ENCODE measurements at regions not wholly inside any gene's neighbourhood (a gene's known extent, or its start where the extent isn't known, plus 50 kb on each side); places are given as distances from the start of the nearest gene placed in this dataset.
"Not testable (repeated sequence)": the region's sequence is repeated elsewhere in the genome, so short reads cannot be mapped to it uniquely, and the experiment has no call there.

GRCh38 chr6:25157183-25157582 is 122.0 kb upstream of the CARMIL1 start:
- WGBS (ENCODE audit: insufficient coverage), result 75% methylated on average over 1 of the region's 7 CpGs
- H3K27ac ChIP-seq (ENCODE audit: low read depth, low read length), result no peak overlapping the region
- no peak overlapping the region for H3K4me3 ChIP-seq (ENCODE audit: low read depth, low read length)
- no peaks in the 10 kb centered on the region for H3K27me3 ChIP-seq (ENCODE audit: control insufficient read depth, insufficient read depth, low read length)
- no peaks in the 10 kb centered on the region for H3K36me3 ChIP-seq (ENCODE audit: control insufficient read depth, insufficient read depth, low read length)
- no peaks in the 10 kb centered on the region for H3K4me1 ChIP-seq (ENCODE audit: control insufficient read depth, insufficient read depth, low read length)
- H3K9me3 ChIP-seq (ENCODE audit: control insufficient read depth, insufficient read depth, low read length), result no peaks in the 10 kb centered on the region
- no peak for DNase-seq (ENCODE audit: low read depth in 4 of 6, low spot score in 6 of 6)

DNA sequence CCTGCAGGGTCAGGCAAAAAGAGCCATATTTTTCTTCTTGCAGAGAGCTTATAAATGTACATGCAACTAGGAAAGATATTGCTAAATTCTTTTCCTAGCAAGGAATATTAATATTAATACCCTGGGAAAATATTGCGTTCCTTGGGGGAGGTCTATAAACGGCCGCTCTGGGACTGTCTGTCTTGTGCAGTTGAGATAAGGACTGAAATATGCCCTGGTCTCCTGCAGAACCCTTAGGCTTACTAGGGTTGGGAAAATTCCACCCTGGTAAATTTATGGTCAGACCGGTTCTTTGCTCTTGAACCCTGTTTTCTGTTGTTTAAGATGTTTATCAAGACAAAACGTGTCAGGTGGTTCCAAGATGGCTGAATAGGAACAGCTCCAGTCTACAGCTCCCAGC is 121.3 kb upstream of the CARMIL1 start:
- no peaks in the 10 kb centered on the region for H3K4me1 ChIP-seq (ENCODE audit: control insufficient read depth, insufficient read depth, low read length)
- no peak for DNase-seq (ENCODE audit: low read depth in 4 of 6, low spot score in 6 of 6)
- H3K27ac ChIP-seq (ENCODE audit: low read depth, low read length), result no peak overlapping the region
- no peaks in the 10 kb centered on the region for H3K36me3 ChIP-seq (ENCODE audit: control insufficient read depth, insufficient read depth, low read length)
- H3K4me3 ChIP-seq (ENCODE audit: low read depth, low read length), result no peak overlapping the region
- no peaks in the 10 kb centered on the region for H3K27me3 ChIP-seq (ENCODE audit: control insufficient read depth, insufficient read depth, low read length)
- no peaks in the 10 kb centered on the region for H3K9me3 ChIP-seq (ENCODE audit: control insufficient read depth, insufficient read depth, low read length)
- WGBS (ENCODE audit: insufficient coverage), result 96% methylated on average over 3 of the region's 5 CpGs

- DNase-seq (ENCODE audit: low read depth in 4 of 6, low spot score in 6 of 6); H3K9me3 ChIP-seq (ENCODE audit: control insufficient read depth, insufficient read depth, low read length): not testable (repeated sequence)
Observed at GRCh38 chr6:25160134-25160533, 119.0 kb upstream of the CARMIL1 start.

GRCh38 chr6:25165177-25165576 is 114.0 kb upstream of the CARMIL1 start:
- no peaks in the 10 kb centered on the region for H3K9me3 ChIP-seq (ENCODE audit: control insufficient read depth, insufficient read depth, low read length)
- WGBS (ENCODE audit: insufficient coverage), result no CpG with 5 or more reads among the region's 7 CpGs
- H3K27me3 ChIP-seq (ENCODE audit: control insufficient read depth, insufficient read depth, low read length), result no peaks in the 10 kb centered on the region
- no peaks in the 10 kb centered on the region for H3K36me3 ChIP-seq (ENCODE audit: control insufficient read depth, insufficient read depth, low read length)
- DNase-seq (ENCODE audit: low read depth in 4 of 6, low spot score in 6 of 6), result no peak
- no peak overlapping the region for H3K27ac ChIP-seq (ENCODE audit: low read depth, low read length)
- no peaks in the 10 kb centered on the region for H3K4me1 ChIP-seq (ENCODE audit: control insufficient read depth, insufficient read depth, low read length)
- no peak overlapping the region for H3K4me3 ChIP-seq (ENCODE audit: low read depth, low read length)

More at GRCh38 chr6:25160134-25160533, 119.0 kb upstream of the CARMIL1 start:
- H3K4me1 ChIP-seq (ENCODE audit: control insufficient read depth, insufficient read depth, low read length); H3K27ac ChIP-seq (ENCODE audit: low read depth, low read length); H3K27me3 ChIP-seq (ENCODE audit: control insufficient read depth, insufficient read depth, low read length); H3K36me3 ChIP-seq (ENCODE audit: control insufficient read depth, insufficient read depth, low read length); H3K4me3 ChIP-seq (ENCODE audit: low read depth, low read length): not testable (repeated sequence)

DNA sequence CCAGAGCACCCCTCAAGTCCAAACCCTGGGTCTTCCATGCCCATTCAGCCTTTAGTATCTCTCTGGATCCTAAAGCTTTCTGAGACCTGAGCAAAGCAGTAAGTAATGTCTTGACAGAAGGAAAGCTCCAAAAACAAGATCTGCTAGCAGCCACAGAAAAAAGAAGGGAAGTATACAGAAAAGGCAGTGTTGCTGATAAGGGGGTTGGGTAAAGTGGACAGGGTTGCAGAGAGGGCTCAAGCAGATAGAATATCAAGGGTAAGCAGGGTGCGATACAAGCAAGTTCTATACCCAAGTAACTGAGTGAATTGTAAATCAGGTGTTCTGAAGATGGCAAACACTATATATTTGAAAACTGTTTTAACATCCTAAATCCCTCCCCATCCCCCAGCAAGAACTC is 113.4 kb upstream of the CARMIL1 start:
- Histone ChIP-seq H3K4me3 (ENCODE audit: low read depth, low read length) (no peak overlapping the region), H3K4me1 (ENCODE audit: control insufficient read depth, insufficient read depth, low read length) (no peaks in the 10 kb centered on the region), H3K36me3 (ENCODE audit: control insufficient read depth, insufficient read depth, low read length) (no peaks in the 10 kb centered on the region), H3K27me3 (ENCODE audit: control insufficient read depth, insufficient read depth, low read length) (no peaks in the 10 kb centered on the region), H3K9me3 (ENCODE audit: control insufficient read depth, insufficient read depth, low read length) (no peaks in the 10 kb centered on the region), H3K27ac (ENCODE audit: low read depth, low read length) (no peak overlapping the region)
- DNase-seq (ENCODE audit: low read depth in 4 of 6, low spot score in 6 of 6), result no peak
- WGBS (ENCODE audit: insufficient coverage), result no CpG with 5 or more reads among the region's 1 CpG

DNA sequence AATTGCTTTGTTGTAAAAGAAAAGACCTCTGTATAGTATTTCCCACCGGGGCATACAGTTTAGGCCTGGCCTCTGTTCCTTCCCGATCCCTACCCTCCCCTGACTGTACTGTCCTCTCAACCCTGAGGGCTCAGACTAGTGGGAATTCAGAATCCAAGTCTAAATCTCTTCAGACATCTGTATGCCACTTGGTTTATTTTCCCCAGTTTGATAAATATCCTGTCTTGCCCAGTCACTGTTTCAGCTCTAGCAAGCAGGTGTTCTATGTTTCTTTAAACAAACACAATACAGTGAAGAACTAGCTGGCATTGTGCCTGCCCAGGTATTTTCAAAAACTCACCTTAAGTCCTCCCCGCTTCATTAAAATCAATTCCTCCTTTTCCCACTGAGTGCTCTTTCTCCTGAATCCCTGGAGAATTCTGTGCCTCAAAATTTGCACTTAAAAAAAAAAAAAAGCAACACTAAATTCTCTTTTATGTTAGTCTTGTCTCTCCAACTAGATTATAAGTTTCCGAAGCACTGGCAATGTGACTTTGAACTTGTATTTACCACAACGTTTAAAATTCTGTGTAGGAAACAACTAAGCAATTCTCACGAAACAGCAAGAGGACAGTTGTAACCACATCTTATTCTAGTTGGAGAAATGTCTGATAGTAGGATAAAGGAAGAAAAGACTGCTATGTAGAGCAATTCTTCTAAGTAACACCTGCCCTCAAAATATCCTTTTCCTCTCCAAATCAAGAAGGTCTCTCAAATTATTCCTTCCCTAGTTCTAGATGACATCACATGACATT is 112.0 kb upstream of the CARMIL1 start:
- no peaks in the 10 kb centered on the region for H3K4me1 ChIP-seq (ENCODE audit: control insufficient read depth, insufficient read depth, low read length)
- no peak overlapping the region for H3K4me3 ChIP-seq (ENCODE audit: low read depth, low read length)
- peak in 1 of 6 donors; percentile 13 for DNase-seq (ENCODE audit: low read depth in 4 of 6, low spot score in 6 of 6)
- H3K9me3 ChIP-seq (ENCODE audit: control insufficient read depth, insufficient read depth, low read length), result no peaks in the 10 kb centered on the region
- H3K36me3 ChIP-seq (ENCODE audit: control insufficient read depth, insufficient read depth, low read length), result no peaks in the 10 kb centered on the region
- WGBS (ENCODE audit: insufficient coverage), result 68% methylated on average over 3 of the region's 6 CpGs
- no peaks in the 10 kb centered on the region for H3K27me3 ChIP-seq (ENCODE audit: control insufficient read depth, insufficient read depth, low read length)
- no peak overlapping the region for H3K27ac ChIP-seq (ENCODE audit: low read depth, low read length)

- Histone ChIP-seq H3K27me3 (ENCODE audit: control insufficient read depth, insufficient read depth, low read length) (no peaks in the 10 kb centered on the region), H3K4me1 (ENCODE audit: control insufficient read depth, insufficient read depth, low read length) (no peaks in the 10 kb centered on the region), H3K9me3 (ENCODE audit: control insufficient read depth, insufficient read depth, low read length) (no peaks in the 10 kb centered on the region), H3K36me3 (ENCODE audit: control insufficient read depth, insufficient read depth, low read length) (no peaks in the 10 kb centered on the region), H3K4me3 (ENCODE audit: low read depth, low read length) (no peak overlapping the region), H3K27ac (ENCODE audit: low read depth, low read length) (no peak overlapping the region)
- DNase-seq (ENCODE audit: low read depth in 4 of 6, low spot score in 6 of 6), result no peak
- WGBS (ENCODE audit: insufficient coverage), result no CpG with 5 or more reads among the region's 1 CpG
Observed at GRCh38 chr6:25167961-25168360, 111.2 kb upstream of the CARMIL1 start.

DNA sequence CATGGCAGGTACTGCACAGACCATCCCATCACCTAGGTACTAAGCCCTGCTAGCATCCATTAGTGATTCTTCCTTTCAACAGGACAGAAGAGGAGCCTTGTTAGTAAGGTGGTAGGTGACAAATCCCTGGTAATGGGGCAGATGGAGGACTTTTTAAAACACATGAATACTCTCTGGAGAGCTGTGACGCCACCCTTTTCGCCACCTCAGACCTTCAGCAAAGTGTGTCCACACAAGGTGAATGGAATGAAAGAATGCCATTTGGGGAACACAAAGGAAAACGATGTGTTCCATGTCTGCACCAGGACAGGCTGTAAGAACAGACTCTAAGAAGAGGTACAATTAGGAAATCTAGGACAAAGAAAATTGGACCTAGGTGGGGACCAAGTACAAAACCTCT is 110.5 kb upstream of the CARMIL1 start:
- no peak for DNase-seq (ENCODE audit: low read depth in 4 of 6, low spot score in 6 of 6)
- H3K27me3 ChIP-seq (ENCODE audit: control insufficient read depth, insufficient read depth, low read length), result no peaks in the 10 kb centered on the region
- H3K9me3 ChIP-seq (ENCODE audit: control insufficient read depth, insufficient read depth, low read length), result no peaks in the 10 kb centered on the region
- H3K4me3 ChIP-seq (ENCODE audit: low read depth, low read length), result no peak overlapping the region
- 85% methylated on average over 2 of the region's 3 CpGs for WGBS (ENCODE audit: insufficient coverage)
- H3K27ac ChIP-seq (ENCODE audit: low read depth, low read length), result no peak overlapping the region
- H3K4me1 ChIP-seq (ENCODE audit: control insufficient read depth, insufficient read depth, low read length), result no peaks in the 10 kb centered on the region
- H3K36me3 ChIP-seq (ENCODE audit: control insufficient read depth, insufficient read depth, low read length), result no peaks in the 10 kb centered on the region

GRCh38 chr6:25169553-25169952 is 109.6 kb upstream of the CARMIL1 start:
- Histone ChIP-seq H3K27me3 (ENCODE audit: control insufficient read depth, insufficient read depth, low read length) (no peaks in the 10 kb centered on the region), H3K27ac (ENCODE audit: low read depth, low read length) (no peak overlapping the region)
- DNase-seq (ENCODE audit: low read depth in 4 of 6, low spot score in 6 of 6), result no peak

GRCh38 chr6:25169961-25170360 is 109.2 kb upstream of the CARMIL1 start:
- Histone ChIP-seq H3K27ac (ENCODE audit: low read depth, low read length) (no peak overlapping the region), H3K4me3 (ENCODE audit: low read depth, low read length) (no peak overlapping the region), H3K9me3 (ENCODE audit: control insufficient read depth, insufficient read depth, low read length) (no peaks in the 10 kb centered on the region), H3K27me3 (ENCODE audit: control insufficient read depth, insufficient read depth, low read length) (no peaks in the 10 kb centered on the region), H3K36me3 (ENCODE audit: control insufficient read depth, insufficient read depth, low read length) (no peaks in the 10 kb centered on the region), H3K4me1 (ENCODE audit: control insufficient read depth, insufficient read depth, low read length) (no peaks in the 10 kb centered on the region)
- WGBS (ENCODE audit: insufficient coverage), result 96% methylated on average over 3 of the region's 7 CpGs
- no peak for DNase-seq (ENCODE audit: low read depth in 4 of 6, low spot score in 6 of 6)

More at GRCh38 chr6:25169553-25169952, 109.6 kb upstream of the CARMIL1 start:
- Histone ChIP-seq H3K36me3 (ENCODE audit: control insufficient read depth, insufficient read depth, low read length) (no peaks in the 10 kb centered on the region), H3K4me3 (ENCODE audit: low read depth, low read length) (no peak overlapping the region), H3K9me3 (ENCODE audit: control insufficient read depth, insufficient read depth, low read length) (no peaks in the 10 kb centered on the region), H3K4me1 (ENCODE audit: control insufficient read depth, insufficient read depth, low read length) (no peaks in the 10 kb centered on the region)
